Endothelial cell of umbilical vein (primary cell): ENCODE measurements at regions not wholly inside any gene's neighbourhood (a gene's known extent, or its start where the extent isn't known, plus 50 kb on each side); places are given as distances from the start of the nearest gene placed in this dataset. TPM values are rescaled to one million over a fixed set of nuclear protein-coding genes. Genes with fewer than 3 reads are reported as not detected.

Experiments used
- BruUV-seq: library from RNA; stranded (reverse); fragments of 400-500 nt; replicated peaks from 2 replicates; lab custom pipeline; 2021; lab: Mats Ljungman, UMichigan
- CTCF ChIA-PET: fragments of 300-600, 350-600 bp; sonication (Branson Sonifier 250); formaldehyde crosslinking; loops from one replicate; lab custom pipeline; 2021; ENCODE audit warnings: antibody characterized with exemption, inconsistent platforms; lab: Charles Lee
- POLR2A ChIA-PET: fragments of 300-600, 350-600 bp; sonication (Branson Sonifier 250); formaldehyde crosslinking; loops from one replicate; lab custom pipeline; 2021; ENCODE audit warnings: antibody characterized with exemption, inconsistent platforms; lab: Charles Lee
- DNase-seq: peaks from one replicate; pipeline ENCODE4 v3.0.0-alpha.2; 2011; ENCODE audit warnings: low read depth, low spot score
- FAIRE-seq: peaks from 2 replicates; lab custom pipeline; 2011; peaks lifted over from hg19 to GRCh38; lab: Jason Lieb, UNC
- H2AFZ ChIP-seq: 2 replicates; pipeline ENCODE4 v1.6.0; 2012; ENCODE audit warnings: low read depth, low read length, control low read depth, inconsistent platforms
- H3K27ac ChIP-seq: 2 replicates; pipeline ENCODE4 v1.5.1; 2011; ENCODE audit warnings: low read depth, mild to moderate bottlenecking, control low read depth, low read length, moderate library complexity; ENCODE audit not compliant: insufficient read depth
- H3K27me3 ChIP-seq, 2 experiments: 2 replicates each; pipeline versions ENCODE4 v1.6.0 to v1.6.1; 2011; ENCODE audit warnings: low read length in 2 of 2, mixed read lengths in 1 of 2; ENCODE audit not compliant: control insufficient read depth in 2 of 2, insufficient read depth in 2 of 2
- H3K36me3 ChIP-seq, 2 experiments: 2 replicates in 1 of 2; 3 replicates in 1 of 2; pipeline ENCODE4 v1.5.1; 2011; ENCODE audit warnings: low read length in 2 of 2, mild to moderate bottlenecking in 1 of 2, moderate library complexity in 1 of 2; ENCODE audit not compliant: control insufficient read depth in 2 of 2, insufficient read depth in 2 of 2; ENCODE audit errors: extremely low read depth in 1 of 2
- H3K4me1 ChIP-seq: 3 replicates; pipeline ENCODE4 v1.5.1; 2011; ENCODE audit warnings: mild to moderate bottlenecking, low read length; ENCODE audit not compliant: control insufficient read depth, insufficient read depth; ENCODE audit errors: extremely low read depth
- H3K4me2 ChIP-seq: 2 replicates; pipeline ENCODE4 v1.6.1; 2011; ENCODE audit warnings: low read length, control low read depth, mixed read lengths; ENCODE audit not compliant: insufficient read depth
- H3K4me3 ChIP-seq, 3 experiments: fragments of 200-600 bp in 1 of 3; sonication (generic), shearing (Covaris generic) in 1 of 3; replicated peaks in 1 of 3; 2 replicates each; pipeline ENCODE4 v1.5.1; 2011 to 2016; ENCODE audit warnings: control low read depth in 3 of 3, low read length in 3 of 3, mild to moderate bottlenecking in 2 of 3, inconsistent platforms in 1 of 3, low read depth in 1 of 3, moderate library complexity in 1 of 3; ENCODE audit not compliant: insufficient read depth in 1 of 3
- H3K79me2 ChIP-seq: 2 replicates; pipeline ENCODE4 v1.6.0; 2012; ENCODE audit warnings: low read length, inconsistent platforms; ENCODE audit not compliant: control insufficient read depth, insufficient read depth
- H3K9ac ChIP-seq: replicated peaks from 2 replicates; pipeline ENCODE3; 2011; ENCODE audit warnings: low read length, control low read depth; ENCODE audit not compliant: insufficient read depth; ENCODE audit errors: extremely low read depth
- H3K9me1 ChIP-seq: replicated peaks from 3 replicates; pipeline ENCODE4 v1.6.0; 2011; ENCODE audit warnings: mild to moderate bottlenecking, low read length; ENCODE audit not compliant: control insufficient read depth, insufficient read depth; ENCODE audit errors: extremely low read depth
- H3K9me3 ChIP-seq: replicated peaks from 2 replicates; pipeline ENCODE4 v1.5.1; 2012; ENCODE audit warnings: low read length, inconsistent platforms; ENCODE audit not compliant: control insufficient read depth, insufficient read depth
- H4K20me1 ChIP-seq: replicated peaks from 2 replicates; pipeline ENCODE3; 2011; ENCODE audit warnings: mild to moderate bottlenecking, low read length; ENCODE audit not compliant: control insufficient read depth, insufficient read depth; ENCODE audit errors: extremely low read depth
- CTCF ChIP-seq, 2 donors: IDR thresholded peaks; 1 replicate in 1 of 2; 2 replicates in 1 of 2; pipeline ENCODE4 v1.5.1; 2011; ENCODE audit warnings: low read length in 2 of 2, mild to moderate bottlenecking in 2 of 2, moderate library complexity in 2 of 2, control low read depth in 1 of 2, inconsistent platforms in 1 of 2, low read depth in 1 of 2; ENCODE audit not compliant: insufficient read depth in 1 of 2; ENCODE audit errors: extremely low read depth in 1 of 2
- EZH2 ChIP-seq: IDR thresholded peaks from 2 replicates; pipeline ENCODE4 v1.6.1; 2012; ENCODE audit warnings: borderline replicate concordance, low read depth, mild to moderate bottlenecking, moderate library complexity, low read length, inconsistent platforms; ENCODE audit not compliant: severe bottlenecking
- FOS ChIP-seq: IDR thresholded peaks from 2 replicates; pipeline ENCODE4 v1.6.1; 2011; ENCODE audit warnings: mild to moderate bottlenecking, low read length, moderate library complexity, borderline replicate concordance; ENCODE audit not compliant: insufficient read depth
- GATA2 ChIP-seq: IDR thresholded peaks from 2 replicates; pipeline ENCODE4 v1.7.0; 2011; ENCODE audit warnings: low read depth, mild to moderate bottlenecking, moderate library complexity, mixed read lengths, low read length; ENCODE audit not compliant: insufficient read length, insufficient read depth
- JUN ChIP-seq: IDR thresholded peaks from 2 replicates; pipeline ENCODE4 v1.6.1; 2011; ENCODE audit warnings: borderline replicate concordance, low read depth; ENCODE audit not compliant: insufficient read length, insufficient read depth
- MAX ChIP-seq: IDR thresholded peaks from 2 replicates; pipeline ENCODE4 v1.6.1; 2011; ENCODE audit not compliant: insufficient read depth, insufficient read length
- MYC ChIP-seq: IDR thresholded peaks from one replicate; pipeline ENCODE4 v1.6.1; 2011; ENCODE audit warnings: mild to moderate bottlenecking, low read depth, low read length
- POLR2A ChIP-seq: IDR thresholded peaks from 2 replicates; pipeline ENCODE4 v1.6.1; 2012; ENCODE audit warnings: low read depth, mild to moderate bottlenecking, control low read depth, low read length
- POLR2AphosphoS5 ChIP-seq: IDR thresholded peaks from 2 replicates; pipeline ENCODE4 v1.6.1; 2012; ENCODE audit warnings: low read depth, mild to moderate bottlenecking, control low read depth, low read length, moderate library complexity; ENCODE audit not compliant: insufficient read depth
- dilution Hi-C: fragments of 300-500 bp; cut with MboI; formaldehyde crosslinking; loops from one replicate; pipeline ENCODE4 v1.15.0; 2019; ENCODE audit warnings: low sequenced_read_pairs; ENCODE audit not compliant: extremely low pct_ligation_motif_present
- intact Hi-C: fragments of 100-400 bp; cut with micrococcal nuclease; formaldehyde crosslinking; loops from one replicate; pipeline ENCODE4 v1.10.0; 2022
- small RNA-seq: library from RNA; depleted of rRNA; stranded (forward); fragments of <200 nt; gene quantifications from one replicate; pipeline ENCODE3, GENCODE V24; 2012; ENCODE audit warnings: low replicate concordance, low read depth; ENCODE audit not compliant: insufficient read depth, insufficient read length

GRCh38 chr2:223545830-223546229 lies 56.3 kb downstream of the SCG2 start:
- ChIA-PET CTCF (no interaction called here), POLR2A (no interaction called here)
- FAIRE-seq (no peak), DNase-seq (no peak)
- peaks cover 10% of the 10 kb centered on the region for H3K4me1 ChIP-seq
- H3K9me1 ChIP-seq, result no peaks in the 10 kb centered on the region
- no peaks in the 10 kb centered on the region for H3K9me3 ChIP-seq
- no TSS peak for BruUV-seq
- H2AFZ ChIP-seq, result no peak overlapping the region
- TF ChIP-seq GATA2 (no peak), MAX (no peak), FOS (no peak), POLR2AphosphoS5 (no peak), EZH2 (no peak), POLR2A (no peak), MYC (no peak), JUN (no peak), CTCF (IDR thresholded peaks at IDR 0.05; ENCODE audit: extremely low read depth in 1 of 2, insufficient read depth in 1 of 2, low read depth in 1 of 2, low read length in 2 of 2) (no peak)
- intact Hi-C loops, result loop anchor here (5.0 kb wide), 1 partner anchor 251 kb away; no protein-coding TSS in a partner anchor
- no peak overlapping the region for H3K9ac ChIP-seq
- H3K27me3 ChIP-seq, result peaks cover 5 to 16% of the 10 kb centered on the region in 2 experiments
- H3K27ac ChIP-seq, result no peak overlapping the region
- H4K20me1 ChIP-seq, result no peaks in the 10 kb centered on the region
- H3K4me2 ChIP-seq, result no peak overlapping the region
- H3K36me3 ChIP-seq, result no peaks in the 10 kb centered on the region
- no peaks in the 10 kb centered on the region for H3K79me2 ChIP-seq
- H3K4me3 ChIP-seq, result no peak overlapping the region
- dilution Hi-C loops, result no loop called here

Small RNA genes lying in the stretch of these regions (small RNA-seq; reads per million reads assigned to genes)
- gene HIGD1AP4 (not detected), gene RN7SL807P (not detected)
